Glutamatergic neuron (in vitro differentiated cells): ENCODE measurements at regions not wholly inside any gene's neighbourhood (a gene's known extent, or its start where the extent isn't known, plus 50 kb on each side); places are given as distances from the start of the nearest gene placed in this dataset.

Source experiments
- DNase-seq: peaks from one replicate; pipeline ENCODE4 v3.0.0; 2022
- H3K27ac Mint-ChIP-seq: one replicate; pipeline ENCODE4 v1.8.0; 2020; ENCODE audit warnings: mild to moderate bottlenecking, mixed read lengths, inconsistent platforms; ENCODE audit not compliant: unreplicated experiment
- H3K27me3 Mint-ChIP-seq: one replicate; pipeline ENCODE4 v1.8.0; 2020; ENCODE audit warnings: mild to moderate bottlenecking, moderate library complexity, mixed read lengths, inconsistent platforms; ENCODE audit not compliant: unreplicated experiment
- H3K36me3 Mint-ChIP-seq: one replicate; pipeline ENCODE4 v1.8.0; 2020; ENCODE audit warnings: mild to moderate bottlenecking, mixed read lengths, inconsistent platforms; ENCODE audit not compliant: unreplicated experiment
- H3K4me1 Mint-ChIP-seq: one replicate; pipeline ENCODE4 v1.8.0; 2020; ENCODE audit warnings: mild to moderate bottlenecking, low read depth, mixed read lengths, inconsistent platforms; ENCODE audit not compliant: unreplicated experiment
- H3K4me3 Mint-ChIP-seq: one replicate; pipeline ENCODE4 v1.8.0; 2020; ENCODE audit warnings: mild to moderate bottlenecking, mixed read lengths, inconsistent platforms; ENCODE audit not compliant: unreplicated experiment
- H3K9me3 Mint-ChIP-seq: one replicate; pipeline ENCODE4 v1.8.0; 2020; ENCODE audit warnings: mild to moderate bottlenecking, moderate library complexity, mixed read lengths, inconsistent platforms; ENCODE audit not compliant: unreplicated experiment
- CTCF ChIP-seq: fragments of 200-600 bp; sonication (generic); IDR thresholded peaks from one replicate; pipeline ENCODE4 v1.5.0; 2021; ENCODE audit not compliant: partially characterized antibody, unreplicated experiment

- Mint-ChIP-seq H3K4me3 (no peak overlapping the region), H3K36me3 (no peaks in the 10 kb centered on the region), H3K9me3 (peaks cover 1% of the 10 kb centered on the region), H3K27ac (no peak overlapping the region), H3K4me1 (no peaks in the 10 kb centered on the region), H3K27me3 (no peaks in the 10 kb centered on the region)
- TF ChIP-seq CTCF: no peak
- no peak for DNase-seq
These were observed 54.4 kb upstream of the SMIM30 start for GRCh38 chr7:113172726-113173125.

- no peak for DNase-seq
- H3K4me1 Mint-ChIP-seq: no peaks in the 10 kb centered on the region
- no peaks in the 10 kb centered on the region for H3K36me3 Mint-ChIP-seq
- no peak overlapping the region for H3K4me3 Mint-ChIP-seq
- no peak overlapping the region for H3K27ac Mint-ChIP-seq
- peaks cover 3% of the 10 kb centered on the region for H3K9me3 Mint-ChIP-seq
- H3K27me3 Mint-ChIP-seq: no peaks in the 10 kb centered on the region
- no peak for TF ChIP-seq CTCF
These were observed 52.2 kb upstream of the SMIM30 start for GRCh38 chr7:113170591-113170990.
